Hepatocyte (in vitro differentiated cells): ENCODE measurements at regions not wholly inside any gene's neighbourhood (a gene's known extent, or its start where the extent isn't known, plus 50 kb on each side); places are given as distances from the start of the nearest gene placed in this dataset.

Source experiments
- CTCF ChIP-seq: fragments of 200-600 bp; sonication (generic); IDR thresholded peaks from 2 replicates; pipeline ENCODE4 v1.5.1; 2016; ENCODE audit warnings: antibody characterized with exemption, mild to moderate bottlenecking; ENCODE audit not compliant: poor library complexity
- EZH2 ChIP-seq: fragments of 200-600 bp; sonication (generic); IDR thresholded peaks from 2 replicates; pipeline ENCODE4 v1.6.1; 2016; ENCODE audit warnings: antibody characterized with exemption, mild to moderate bottlenecking, borderline replicate concordance
- EZH2phosphoT487 ChIP-seq: fragments of 200-600 bp; sonication (generic); IDR thresholded peaks from one replicate; pipeline ENCODE4 v1.6.1; 2018; ENCODE audit warnings: antibody characterized with exemption, mild to moderate bottlenecking, low read depth, moderate library complexity; ENCODE audit not compliant: unreplicated experiment, severe bottlenecking

- TF ChIP-seq CTCF (no peak), EZH2 (no peak), EZH2phosphoT487 (no peak)
These were observed 406.3 kb downstream of the SPRY1 start for GRCh38 chr4:123802933-123803332.
